GM10248 (cell line): ENCODE measurements at regions not wholly inside any gene's neighbourhood (a gene's known extent, or its start where the extent isn't known, plus 50 kb on each side); places are given as distances from the start of the nearest gene placed in this dataset.
"Not testable (repeated sequence)": the region's sequence is repeated elsewhere in the genome, so short reads cannot be mapped to it uniquely, and the experiment has no call there.

ENCODE experiments used
- CTCF ChIA-PET: fragments of 300-600 bp; sonication (Branson Sonifier 250); formaldehyde crosslinking; extraction: SDS; loops from one replicate; lab custom pipeline; 2021; ENCODE audit warnings: antibody characterized with exemption; lab: Yijun Ruan, JAX
- POLR2A ChIA-PET: fragments of 350-650 bp; sonication (Branson Sonifier 250); formaldehyde crosslinking; extraction: SDS; loops from one replicate; lab custom pipeline; 2020; ENCODE audit warnings: antibody characterized with exemption; lab: Yijun Ruan, JAX
- DNase-seq: peaks from one replicate; pipeline ENCODE4 v3.0.0; 2012; ENCODE audit errors: extremely low spot score
- CTCF ChIP-seq: IDR thresholded peaks from 2 replicates; pipeline ENCODE4 v1.5.1; 2012; ENCODE audit warnings: mild to moderate bottlenecking, low read depth; ENCODE audit errors: extremely low read depth, missing control alignments, control extremely low read depth

GRCh38 chr20:23294166-23294565, 56.4 kb upstream of the NXT1 start:
- ChIA-PET POLR2A (no interaction called here), CTCF (interaction anchor here (0.8 kb wide), 1 partner anchor 12 kb away, joined by 3 read pairs; no protein-coding TSS in a partner anchor)
- no peak for DNase-seq
- TF ChIP-seq CTCF, result no peak

GRCh38 chr20:23293689-23294088, 56.9 kb upstream of the NXT1 start:
- no peak for TF ChIP-seq CTCF
- DNase-seq, result no peak
- CTCF ChIA-PET, result interaction anchor here (0.7 kb wide), 1 partner anchor 56 kb away, joined by 3 read pairs; no protein-coding TSS in a partner anchor
- POLR2A ChIA-PET, result no interaction called here

- POLR2A ChIA-PET, DNase-seq: not testable (repeated sequence)
- CTCF ChIA-PET, result interaction anchor here (1.0 to 1.5 kb wide), 2 partner anchors 8 to 12 kb away, joined by 3 to 5 read pairs; no protein-coding TSS in a partner anchor
Observed at GRCh38 chr20:23292311-23292710, 58.3 kb upstream of the NXT1 start.

- POLR2A ChIA-PET, result no interaction called here
- CTCF ChIA-PET, result interaction anchor here (0.9 to 1.5 kb wide), 3 partner anchors 8 to 15 kb away, joined by 3 to 5 read pairs (median 3); no protein-coding TSS in a partner anchor
- no peak for DNase-seq
- no peak for TF ChIP-seq CTCF
Observed at GRCh38 chr20:23291575-23292240, 58.9 kb upstream of the NXT1 start.

- TF ChIP-seq CTCF, result no peak
- CTCF ChIA-PET, result interaction anchor here (0.9 to 1.5 kb wide), 3 partner anchors 9 to 14 kb away, joined by 3 to 5 read pairs (median 3); no protein-coding TSS in a partner anchor
- DNase-seq, result no peak
- POLR2A ChIA-PET, result no interaction called here
Observed at GRCh38 chr20:23290761-23291574, 59.6 kb upstream of the NXT1 start.

GRCh38 chr20:23289724-23290395, 60.7 kb upstream of the NXT1 start:
- ChIA-PET POLR2A (no interaction called here), CTCF (interaction anchor here (0.7 to 1.4 kb wide), 2 partner anchors 13 to 19 kb away, joined by 3 read pairs; no protein-coding TSS in a partner anchor)
- no peak for DNase-seq
- TF ChIP-seq CTCF, result no peak
